SJSA1 (cell line): ENCODE measurements at regions not wholly inside any gene's neighbourhood (a gene's known extent, or its start where the extent isn't known, plus 50 kb on each side); places are given as distances from the start of the nearest gene placed in this dataset.

Source experiments
- DNase-seq, 2 experiments: peaks; one replicate each; pipeline ENCODE4 v3.0.0-alpha.2; 2015 to 2020; ENCODE audit warnings: low spot score in 2 of 2, low read depth in 1 of 2
- H3K27ac ChIP-seq: fragments of 250-450 bp; sonication (Bioruptor Pico); 2 replicates; pipeline ENCODE4 v1.5.1; 2020; ENCODE audit warnings: mild to moderate bottlenecking, moderate library complexity
- H3K27me3 ChIP-seq: fragments of 250-450 bp; sonication (Bioruptor Pico); replicated peaks from 2 replicates; pipeline ENCODE4 v1.5.1; 2020; ENCODE audit warnings: mild to moderate bottlenecking, moderate library complexity
- H3K36me3 ChIP-seq: fragments of 250-450 bp; sonication (Bioruptor Pico); 2 replicates; pipeline ENCODE4 v1.5.1; 2020; ENCODE audit warnings: mild to moderate bottlenecking
- H3K4me1 ChIP-seq: fragments of 250-450 bp; sonication (Bioruptor Pico); replicated peaks from 2 replicates; pipeline ENCODE4 v1.6.1; 2021; ENCODE audit warnings: mild to moderate bottlenecking
- H3K4me3 ChIP-seq: fragments of 250-450 bp; sonication (Bioruptor Pico); 2 replicates; pipeline ENCODE4 v1.5.1; 2020; ENCODE audit warnings: mild to moderate bottlenecking
- H3K9me3 ChIP-seq: fragments of 250-450 bp; sonication (Bioruptor Pico); replicated peaks from 2 replicates; pipeline ENCODE4 v1.5.1; 2020; ENCODE audit warnings: mild to moderate bottlenecking

- Histone ChIP-seq H3K27me3 (no peaks in the 10 kb centered on the region), H3K4me3 (no peak overlapping the region), H3K27ac (no peak overlapping the region), H3K9me3 (no peaks in the 10 kb centered on the region), H3K4me1 (no peaks in the 10 kb centered on the region), H3K36me3 (no peaks in the 10 kb centered on the region)
- DNase-seq, result no peak
Observed at GRCh38 chr15:35863655-35864054, 317.7 kb upstream of the DPH6 start.

- Histone ChIP-seq H3K27ac (no peak overlapping the region), H3K9me3 (no peaks in the 10 kb centered on the region), H3K36me3 (no peaks in the 10 kb centered on the region), H3K4me1 (no peaks in the 10 kb centered on the region), H3K27me3 (no peaks in the 10 kb centered on the region), H3K4me3 (no peak overlapping the region)
- DNase-seq, result no peak
Observed at GRCh38 chr15:35867356-35867755, 321.4 kb upstream of the DPH6 start.

DNA sequence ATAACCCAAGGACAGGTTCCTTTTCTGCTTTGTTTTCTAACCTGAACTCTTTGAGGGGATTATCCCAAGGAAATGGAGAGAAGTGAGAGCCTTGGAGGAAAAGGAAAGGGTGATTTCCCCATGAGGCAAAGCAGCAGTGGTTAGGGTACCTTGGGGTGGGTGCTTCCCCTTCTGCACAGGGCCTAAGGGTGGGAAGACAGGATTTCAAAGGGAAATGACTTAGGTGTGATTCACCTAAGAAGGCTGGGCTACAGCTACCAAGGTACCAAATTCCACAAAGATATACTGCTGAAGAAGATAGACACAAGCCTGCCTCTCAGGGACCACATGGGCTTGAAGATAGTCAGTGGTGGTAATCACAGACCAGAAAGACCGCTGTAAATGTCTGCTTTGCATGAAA lies 325.3 kb upstream of the DPH6 start:
- Histone ChIP-seq H3K36me3 (no peaks in the 10 kb centered on the region), H3K4me3 (no peak overlapping the region), H3K4me1 (no peaks in the 10 kb centered on the region), H3K27me3 (no peaks in the 10 kb centered on the region), H3K27ac (no peak overlapping the region), H3K9me3 (no peaks in the 10 kb centered on the region)
- DNase-seq, result no peak

DNA sequence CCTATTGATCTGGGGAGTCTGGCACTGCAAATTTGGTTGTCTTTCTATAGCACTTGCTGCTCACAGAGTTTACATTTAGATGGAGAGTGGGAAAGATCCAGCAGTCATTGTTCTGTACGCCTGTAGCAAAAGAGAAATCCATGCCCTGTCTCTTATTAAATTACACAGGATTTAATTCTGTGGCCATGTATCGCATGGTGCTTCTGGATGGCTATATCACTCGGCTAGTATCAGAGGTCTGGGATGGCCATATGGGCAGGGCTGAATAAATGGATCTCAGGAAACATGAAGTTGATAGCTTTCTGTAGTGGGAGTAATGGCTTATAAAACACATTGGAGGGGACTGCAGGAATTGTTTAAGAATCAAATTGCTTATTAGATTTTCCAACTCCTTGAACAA lies 325.8 kb upstream of the DPH6 start:
- no peak overlapping the region for H3K4me3 ChIP-seq
- no peaks in the 10 kb centered on the region for H3K27me3 ChIP-seq
- no peaks in the 10 kb centered on the region for H3K36me3 ChIP-seq
- H3K9me3 ChIP-seq, result no peaks in the 10 kb centered on the region
- DNase-seq, result no peak
- H3K4me1 ChIP-seq, result no peaks in the 10 kb centered on the region
- no peak overlapping the region for H3K27ac ChIP-seq

GRCh38 chr15:35872577-35872976 lies 326.6 kb upstream of the DPH6 start:
- Histone ChIP-seq H3K4me1 (no peaks in the 10 kb centered on the region), H3K27me3 (no peaks in the 10 kb centered on the region), H3K36me3 (no peaks in the 10 kb centered on the region), H3K4me3 (no peak overlapping the region), H3K9me3 (no peaks in the 10 kb centered on the region), H3K27ac (no peak overlapping the region)
- DNase-seq, result no peak

DNA sequence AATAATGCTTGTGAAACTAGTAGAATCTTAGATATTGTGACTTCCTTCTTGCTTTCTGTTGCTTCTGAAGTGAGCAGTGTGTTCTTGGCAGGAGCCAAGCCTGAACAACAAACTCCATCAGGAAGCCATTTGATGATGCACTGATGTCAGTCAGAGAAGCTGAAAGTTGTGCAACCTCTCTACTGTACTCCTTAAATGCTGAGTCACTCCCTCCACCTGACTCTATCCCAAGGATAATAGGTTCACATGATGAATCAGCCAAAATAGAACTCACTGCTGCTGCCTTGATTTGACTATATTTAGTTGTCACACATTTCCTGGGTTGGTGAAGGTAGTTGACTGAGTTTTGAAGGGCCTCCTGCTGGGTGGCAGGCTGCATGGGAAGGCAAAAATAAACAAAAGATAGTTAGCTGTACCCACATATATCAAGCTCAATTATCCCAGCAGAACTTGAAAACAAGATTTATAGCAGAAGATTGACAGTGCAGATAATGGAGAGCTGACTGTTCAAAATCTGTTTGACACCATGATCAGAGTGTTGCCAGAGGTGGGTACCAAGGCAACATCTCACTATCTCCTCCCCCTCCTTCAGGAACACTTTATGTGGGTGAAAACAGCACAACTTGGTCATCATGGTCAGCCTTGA lies 328.4 kb upstream of the DPH6 start:
- Histone ChIP-seq H3K36me3 (no peaks in the 10 kb centered on the region), H3K27me3 (no peaks in the 10 kb centered on the region), H3K27ac (no peak overlapping the region), H3K4me1 (no peaks in the 10 kb centered on the region), H3K9me3 (no peaks in the 10 kb centered on the region), H3K4me3 (no peak overlapping the region)
- DNase-seq, result no peak

GRCh38 chr15:35876762-35877161 lies 330.8 kb upstream of the DPH6 start:
- no peak overlapping the region for H3K4me3 ChIP-seq
- H3K27me3 ChIP-seq, result no peaks in the 10 kb centered on the region
- no peaks in the 10 kb centered on the region for H3K4me1 ChIP-seq
- H3K36me3 ChIP-seq, result no peaks in the 10 kb centered on the region
- no peaks in the 10 kb centered on the region for H3K9me3 ChIP-seq
- no peak for DNase-seq
- H3K27ac ChIP-seq, result no peak overlapping the region

DNA sequence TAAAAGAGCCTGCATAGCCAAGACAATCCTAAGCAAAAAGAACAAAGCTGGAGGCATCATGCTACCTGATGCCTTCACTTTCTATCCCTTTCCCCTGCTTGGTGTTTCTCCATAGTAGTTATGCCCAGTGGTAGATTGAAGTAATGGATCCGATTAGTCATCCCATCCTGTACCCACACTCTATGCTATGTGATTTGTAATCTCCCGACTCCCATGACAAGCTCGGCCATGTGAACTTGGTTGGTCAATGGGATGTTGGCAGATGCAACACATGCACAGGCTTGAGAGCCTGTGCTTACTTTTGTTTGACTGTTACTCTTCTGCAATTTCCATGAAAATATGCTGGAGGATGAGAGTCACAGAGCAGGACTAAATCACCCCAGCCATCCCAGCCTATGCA lies 334.9 kb upstream of the DPH6 start:
- no peak overlapping the region for H3K4me3 ChIP-seq
- no peaks in the 10 kb centered on the region for H3K27me3 ChIP-seq
- H3K36me3 ChIP-seq, result no peaks in the 10 kb centered on the region
- no peaks in the 10 kb centered on the region for H3K4me1 ChIP-seq
- H3K9me3 ChIP-seq, result no peaks in the 10 kb centered on the region
- no peak for DNase-seq
- no peak overlapping the region for H3K27ac ChIP-seq

- no peaks in the 10 kb centered on the region for H3K9me3 ChIP-seq
- no peak overlapping the region for H3K27ac ChIP-seq
- H3K27me3 ChIP-seq, result no peaks in the 10 kb centered on the region
- no peak for DNase-seq
- no peaks in the 10 kb centered on the region for H3K36me3 ChIP-seq
- H3K4me1 ChIP-seq, result no peaks in the 10 kb centered on the region
- H3K4me3 ChIP-seq, result no peak overlapping the region
Observed at GRCh38 chr15:35885870-35886269, 339.9 kb upstream of the DPH6 start.

- Histone ChIP-seq H3K36me3 (no peaks in the 10 kb centered on the region), H3K4me3 (no peak overlapping the region), H3K4me1 (no peaks in the 10 kb centered on the region), H3K27me3 (no peaks in the 10 kb centered on the region), H3K9me3 (no peaks in the 10 kb centered on the region), H3K27ac (no peak overlapping the region)
- DNase-seq, result no peak
Observed at GRCh38 chr15:35886765-35887164, 340.8 kb upstream of the DPH6 start.

- H3K9me3 ChIP-seq, result no peaks in the 10 kb centered on the region
- no peaks in the 10 kb centered on the region for H3K36me3 ChIP-seq
- no peak overlapping the region for H3K27ac ChIP-seq
- no peak for DNase-seq
- no peaks in the 10 kb centered on the region for H3K27me3 ChIP-seq
- no peak overlapping the region for H3K4me3 ChIP-seq
- H3K4me1 ChIP-seq, result no peaks in the 10 kb centered on the region
Observed at GRCh38 chr15:35888815-35889214, 342.9 kb upstream of the DPH6 start.

DNA sequence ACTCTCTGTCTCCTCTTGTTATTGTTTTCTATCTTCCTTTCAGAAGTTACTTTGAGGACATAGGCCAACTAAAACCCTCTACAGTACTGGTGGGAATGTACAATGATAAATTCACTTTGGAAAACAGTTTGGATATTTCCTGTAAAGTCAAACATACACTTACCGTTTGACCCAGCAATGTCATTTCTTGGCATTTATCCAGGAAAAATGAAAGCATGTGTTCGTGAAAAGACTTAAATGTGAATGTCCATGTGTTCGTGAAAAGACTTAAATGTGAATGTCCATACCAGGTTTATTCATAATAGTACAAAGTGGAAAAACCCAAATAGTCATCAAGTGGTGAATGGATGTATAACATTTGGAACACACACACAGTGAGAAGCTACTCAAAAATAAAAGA lies 361.5 kb upstream of the DPH6 start:
- Histone ChIP-seq H3K27ac (no peak overlapping the region), H3K27me3 (no peaks in the 10 kb centered on the region), H3K4me1 (no peaks in the 10 kb centered on the region), H3K36me3 (no peaks in the 10 kb centered on the region), H3K4me3 (no peak overlapping the region), H3K9me3 (no peaks in the 10 kb centered on the region)
- no peak for DNase-seq

DNA sequence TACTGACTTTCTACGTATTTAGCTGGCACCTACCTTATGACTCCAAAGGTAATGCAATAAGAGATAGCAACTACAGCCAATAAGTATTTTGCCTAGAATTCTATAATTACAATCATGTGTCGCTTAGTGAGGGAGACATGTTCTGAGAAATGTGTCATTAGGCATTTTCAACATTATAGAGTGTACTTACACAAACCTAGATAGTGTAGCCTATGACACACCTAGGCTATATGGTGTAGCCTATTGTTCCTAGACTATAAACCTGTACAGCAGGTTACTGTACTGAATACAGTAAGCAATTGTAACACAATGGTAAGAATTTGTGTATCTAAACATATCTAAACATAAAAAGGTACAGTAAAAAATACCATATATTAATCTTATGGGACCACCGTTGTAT lies 363.4 kb upstream of the DPH6 start:
- Histone ChIP-seq H3K9me3 (no peaks in the 10 kb centered on the region), H3K4me3 (no peak overlapping the region), H3K27me3 (no peaks in the 10 kb centered on the region), H3K36me3 (no peaks in the 10 kb centered on the region), H3K4me1 (no peaks in the 10 kb centered on the region), H3K27ac (no peak overlapping the region)
- DNase-seq, result no peak

DNA sequence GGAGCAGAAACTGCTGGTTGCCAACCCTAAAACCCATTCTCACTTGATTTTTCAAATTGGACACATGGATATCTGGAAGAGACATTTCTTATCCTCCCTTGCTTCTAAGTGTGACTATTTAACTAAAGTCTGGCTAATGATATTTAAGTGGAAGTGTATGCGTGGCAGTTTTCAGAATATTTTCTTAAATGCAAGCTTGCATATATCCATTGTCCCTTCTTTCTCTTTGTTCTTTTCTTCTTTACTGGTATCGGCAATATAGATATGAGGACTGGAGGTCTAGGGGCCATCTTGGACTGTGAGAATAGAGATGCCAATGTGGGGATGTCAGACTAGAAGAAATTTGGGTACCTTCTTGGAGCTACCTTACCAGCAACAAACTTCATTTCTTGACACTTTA lies 364.3 kb upstream of the DPH6 start:
- H3K36me3 ChIP-seq, result no peaks in the 10 kb centered on the region
- H3K4me3 ChIP-seq, result no peak overlapping the region
- DNase-seq, result no peak
- no peaks in the 10 kb centered on the region for H3K4me1 ChIP-seq
- no peaks in the 10 kb centered on the region for H3K9me3 ChIP-seq
- H3K27ac ChIP-seq, result no peak overlapping the region
- no peaks in the 10 kb centered on the region for H3K27me3 ChIP-seq

DNA sequence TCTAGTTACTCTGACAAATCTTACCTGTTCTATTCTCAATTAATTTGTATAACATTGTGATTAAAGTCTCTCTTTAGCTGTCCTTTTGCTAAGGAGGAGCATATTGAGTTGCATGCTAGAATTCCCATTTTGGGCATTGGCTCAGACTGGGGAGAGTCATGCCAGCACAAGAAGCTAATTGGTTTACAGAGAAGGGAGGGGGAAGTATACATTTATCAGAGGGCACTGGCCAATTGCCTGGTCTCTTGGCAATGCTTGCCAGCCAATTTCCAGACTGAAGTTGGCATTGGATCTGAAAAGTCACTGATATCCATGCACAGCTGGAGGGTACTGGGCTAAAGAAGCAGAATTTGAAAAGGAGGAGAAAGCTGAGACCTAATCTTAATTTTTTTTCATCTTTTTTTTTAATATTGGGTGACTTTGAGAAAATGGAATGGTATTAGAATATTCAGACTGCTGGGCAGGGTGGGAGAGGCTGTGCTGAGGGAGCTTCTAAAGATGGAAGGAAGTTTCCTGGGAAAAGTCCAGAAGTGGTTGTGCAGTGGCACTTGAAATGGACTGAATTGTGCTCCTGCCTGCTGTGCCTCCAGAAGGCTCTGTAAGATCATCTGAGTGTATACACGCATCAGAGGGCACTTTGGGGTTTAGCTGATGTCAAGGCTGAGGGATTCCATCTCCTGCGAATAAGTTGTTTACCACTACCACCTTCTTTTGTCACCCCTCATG lies 365.2 kb upstream of the DPH6 start:
- no peak for DNase-seq
- H3K27ac ChIP-seq, result no peak overlapping the region
- H3K36me3 ChIP-seq, result no peaks in the 10 kb centered on the region
- no peaks in the 10 kb centered on the region for H3K4me1 ChIP-seq
- no peaks in the 10 kb centered on the region for H3K9me3 ChIP-seq
- H3K4me3 ChIP-seq, result no peak overlapping the region
- H3K27me3 ChIP-seq, result no peaks in the 10 kb centered on the region
